ENCODE measurements at regions not wholly inside any gene's neighbourhood (a gene's known extent, or its start where the extent isn't known, plus 50 kb on each side); places are given as distances from the start of the nearest gene placed in this dataset.
A peak's percentile ranks its signal among the peaks of the same experiment; 100 is the strongest.
"Not testable (repeated sequence)": the region's sequence is repeated elsewhere in the genome, so short reads cannot be mapped to it uniquely, and the experiment has no call there.

GRCh38 chr4:179625406-179625805 is 2183.2 kb upstream of the AGA start:
- DNase-seq: no peak

- DNase-seq: peak in 1 of 3 experiments; percentile 13
Measured at GRCh38 chr4:179626687-179627086, 2184.4 kb upstream of the AGA start.

GRCh38 chr4:179631321-179631720 is 2189.1 kb upstream of the AGA start:
- DNase-seq: no peak

- DNase-seq: no peak
Measured at GRCh38 chr4:179634862-179635261, 2192.6 kb upstream of the AGA start.

- no peak for DNase-seq
Measured at GRCh38 chr4:179662522-179662921, 2220.3 kb upstream of the AGA start.

GRCh38 chr4:179663641-179664429 is 2221.6 kb upstream of the AGA start:
- no peak for DNase-seq

GRCh38 chr4:179664430-179665027 is 2222.3 kb upstream of the AGA start:
- no peak for DNase-seq

- no peak for DNase-seq
Measured at GRCh38 chr4:179666226-179666625, 2224.0 kb upstream of the AGA start.

- DNase-seq: no peak
Measured at GRCh38 chr4:179671609-179672008, 2229.4 kb upstream of the AGA start.

- DNase-seq: no peak
Measured at GRCh38 chr4:179678093-179678814, 2236.0 kb upstream of the AGA start.

- DNase-seq: not testable (repeated sequence)
Measured at GRCh38 chr4:179683661-179684060, 2241.4 kb upstream of the AGA start.

GRCh38 chr4:179692222-179692621 is 2250.0 kb upstream of the AGA start:
- no peak for DNase-seq

GRCh38 chr4:179695175-179695574 is 2252.9 kb upstream of the AGA start:
- DNase-seq: no peak

GRCh38 chr4:179698321-179698720 is 2256.1 kb upstream of the AGA start:
- no peak for DNase-seq

GRCh38 chr4:179709961-179710624 is 2267.9 kb upstream of the AGA start:
- peak; percentile 28 to 71 (median 45) for DNase-seq

GRCh38 chr4:179719766-179720450 is 2277.7 kb upstream of the AGA start:
- no peak for DNase-seq

- not testable (repeated sequence) for DNase-seq
Measured at GRCh38 chr4:179726491-179726890, 2284.3 kb upstream of the AGA start.

- DNase-seq: no peak
Measured at GRCh38 chr4:179728305-179728704, 2286.1 kb upstream of the AGA start.

GRCh38 chr4:179736820-179737219 is 2294.6 kb upstream of the AGA start:
- DNase-seq: not testable (repeated sequence)

- no peak for DNase-seq
Measured at GRCh38 chr4:179738822-179739221, 2296.6 kb upstream of the AGA start.

GRCh38 chr4:179747218-179747910 is 2305.1 kb upstream of the AGA start:
- peak in 1 of 3 experiments; percentile 48 for DNase-seq

GRCh38 chr4:179748837-179749236 is 2306.6 kb upstream of the AGA start:
- no peak for DNase-seq
